Activated naive CD4-positive, alpha-beta T cell treated with anti-CD3 and anti-CD28 coated beads, Interleukin-2, amount 10 ng/mL, durations not matched to agents 7 days and 5 days (primary cell): ENCODE measurements at regions not wholly inside any gene's neighbourhood (a gene's known extent, or its start where the extent isn't known, plus 50 kb on each side); places are given as distances from the start of the nearest gene placed in this dataset.
"Not testable (repeated sequence)": the region's sequence is repeated elsewhere in the genome, so short reads cannot be mapped to it uniquely, and the experiment has no call there.

Source experiments
- CTCF ChIA-PET: fragments of 350-600 bp; sonication (Branson Sonifier 250); formaldehyde crosslinking; loops from one replicate; lab custom pipeline; 2021; ENCODE audit warnings: antibody characterized with exemption; lab: Charles Lee
- DNase-seq: peaks from one replicate; pipeline ENCODE4 v3.0.0-alpha.2; 2020
- H3K27ac Mint-ChIP-seq: one replicate; pipeline ENCODE4 v1.8.0; 2021; ENCODE audit warnings: mild to moderate bottlenecking, moderate library complexity, mixed read lengths
- H3K27me3 Mint-ChIP-seq: one replicate; pipeline ENCODE4 v1.8.0; 2021; ENCODE audit warnings: mild to moderate bottlenecking, mixed read lengths
- H3K36me3 Mint-ChIP-seq: one replicate; pipeline ENCODE4 v1.8.0; 2021; ENCODE audit warnings: mixed read lengths
- H3K4me1 Mint-ChIP-seq: one replicate; pipeline ENCODE4 v1.8.0; 2021; ENCODE audit warnings: mixed read lengths
- H3K4me3 Mint-ChIP-seq: one replicate; pipeline ENCODE4 v1.8.0; 2021; ENCODE audit warnings: mild to moderate bottlenecking, moderate library complexity, mixed read lengths
- H3K9me3 Mint-ChIP-seq: one replicate; pipeline ENCODE4 v1.8.0; 2021; ENCODE audit warnings: mixed read lengths

- H3K27me3 Mint-ChIP-seq, result peaks cover 11% of the 10 kb centered on the region
- H3K36me3 Mint-ChIP-seq, result peaks cover 1% of the 10 kb centered on the region
- CTCF ChIA-PET, result no interaction called here
- peaks cover 14% of the 10 kb centered on the region for H3K9me3 Mint-ChIP-seq
- no peak overlapping the region for H3K27ac Mint-ChIP-seq
- H3K4me3 Mint-ChIP-seq, result no peak overlapping the region
- DNase-seq, result no peak
- no peaks in the 10 kb centered on the region for H3K4me1 Mint-ChIP-seq
Observed at GRCh38 chr19:34580408-34580807, 96.6 kb downstream of the SCGB2B2 start.

DNA sequence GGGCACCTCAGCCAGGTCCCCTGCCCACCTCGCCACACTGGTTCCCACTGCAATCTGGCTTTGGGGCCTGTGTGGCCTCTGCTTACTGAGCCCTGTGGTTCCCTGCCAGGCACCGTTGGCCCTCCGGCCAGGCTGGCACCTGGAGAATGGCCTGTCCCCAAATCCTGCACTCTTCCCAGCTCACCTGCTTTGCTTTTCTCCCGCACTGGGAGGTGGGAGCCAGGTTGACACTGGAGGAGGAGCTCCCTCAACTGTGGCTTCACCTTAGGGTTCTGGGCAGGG is 97.0 kb downstream of the SCGB2B2 start:
- CTCF ChIA-PET, result no interaction called here

GRCh38 chr19:34579281-34580054 is 97.5 kb downstream of the SCGB2B2 start:
- CTCF ChIA-PET, result no interaction called here
- no peak overlapping the region for H3K27ac Mint-ChIP-seq
- H3K27me3 Mint-ChIP-seq, result peaks cover 11% of the 10 kb centered on the region
- H3K9me3 Mint-ChIP-seq, result peaks cover 11% of the 10 kb centered on the region
- no peaks in the 10 kb centered on the region for H3K4me1 Mint-ChIP-seq
- H3K4me3 Mint-ChIP-seq, result no peak overlapping the region
- no peak for DNase-seq
- H3K36me3 Mint-ChIP-seq, result peaks cover 1% of the 10 kb centered on the region

More for the DNA sequence above, 97.0 kb downstream of the SCGB2B2 start:
- no peak for DNase-seq
- Mint-ChIP-seq H3K27ac (no peak overlapping the region), H3K27me3 (peaks cover 11% of the 10 kb centered on the region), H3K9me3 (peaks cover 14% of the 10 kb centered on the region), H3K36me3 (peaks cover 1% of the 10 kb centered on the region), H3K4me3 (no peak overlapping the region), H3K4me1 (no peaks in the 10 kb centered on the region)

- peaks cover 1% of the 10 kb centered on the region for H3K36me3 Mint-ChIP-seq
- CTCF ChIA-PET, result no interaction called here
- no peaks in the 10 kb centered on the region for H3K4me1 Mint-ChIP-seq
- H3K27me3 Mint-ChIP-seq, result peaks cover 11% of the 10 kb centered on the region
- no peak for DNase-seq
- peaks cover 12% of the 10 kb centered on the region for H3K9me3 Mint-ChIP-seq
- no peak overlapping the region for H3K27ac Mint-ChIP-seq
- no peak overlapping the region for H3K4me3 Mint-ChIP-seq
Observed at GRCh38 chr19:34578751-34579150, 97.2 kb downstream of the WTIP start.

DNA sequence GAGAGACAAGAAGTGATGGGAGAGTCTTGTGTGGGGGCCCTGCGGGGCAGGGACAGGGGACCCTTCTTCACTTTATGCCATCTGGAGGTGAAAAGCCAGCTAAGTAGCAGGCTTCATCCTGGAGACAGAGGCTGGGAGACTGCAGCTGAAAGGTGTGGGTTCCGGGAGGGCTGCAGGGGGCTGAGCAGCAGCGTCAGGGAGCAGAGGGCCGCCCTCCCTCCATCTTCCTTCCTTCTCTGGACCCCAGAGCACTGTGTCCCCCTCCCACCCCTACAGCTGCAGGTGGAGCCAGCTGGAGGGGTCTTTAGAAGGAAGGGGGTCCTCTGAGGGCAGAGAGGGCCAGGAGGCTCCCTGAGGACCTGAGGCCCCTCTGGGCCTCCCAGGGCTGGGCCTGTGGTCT is 96.6 kb downstream of the WTIP start:
- no peaks in the 10 kb centered on the region for H3K4me1 Mint-ChIP-seq
- no peak overlapping the region for H3K27ac Mint-ChIP-seq
- DNase-seq, result no peak
- CTCF ChIA-PET, result no interaction called here
- no peak overlapping the region for H3K4me3 Mint-ChIP-seq
- peaks cover 11% of the 10 kb centered on the region for H3K27me3 Mint-ChIP-seq
- H3K36me3 Mint-ChIP-seq, result peaks cover 1% of the 10 kb centered on the region
- H3K9me3 Mint-ChIP-seq, result peaks cover 11% of the 10 kb centered on the region

- CTCF ChIA-PET, result no interaction called here
Observed at GRCh38 chr19:34577531-34578101, 96.1 kb downstream of the WTIP start.

GRCh38 chr19:34577056-34577455 is 95.5 kb downstream of the WTIP start:
- CTCF ChIA-PET, result no interaction called here
- Mint-ChIP-seq H3K27me3 (peaks cover 11% of the 10 kb centered on the region), H3K4me1 (no peaks in the 10 kb centered on the region), H3K36me3 (peaks cover 1% of the 10 kb centered on the region), H3K27ac (no peak overlapping the region), H3K9me3 (peaks cover 14% of the 10 kb centered on the region), H3K4me3 (no peak overlapping the region)
- DNase-seq, result no peak

More at GRCh38 chr19:34577531-34578101, 96.1 kb downstream of the WTIP start:
- peaks cover 11% of the 10 kb centered on the region for H3K27me3 Mint-ChIP-seq
- DNase-seq, result no peak
- no peak overlapping the region for H3K27ac Mint-ChIP-seq
- H3K36me3 Mint-ChIP-seq, result peaks cover 1% of the 10 kb centered on the region
- H3K9me3 Mint-ChIP-seq, result peaks cover 14% of the 10 kb centered on the region
- no peaks in the 10 kb centered on the region for H3K4me1 Mint-ChIP-seq
- H3K4me3 Mint-ChIP-seq, result no peak overlapping the region

DNA sequence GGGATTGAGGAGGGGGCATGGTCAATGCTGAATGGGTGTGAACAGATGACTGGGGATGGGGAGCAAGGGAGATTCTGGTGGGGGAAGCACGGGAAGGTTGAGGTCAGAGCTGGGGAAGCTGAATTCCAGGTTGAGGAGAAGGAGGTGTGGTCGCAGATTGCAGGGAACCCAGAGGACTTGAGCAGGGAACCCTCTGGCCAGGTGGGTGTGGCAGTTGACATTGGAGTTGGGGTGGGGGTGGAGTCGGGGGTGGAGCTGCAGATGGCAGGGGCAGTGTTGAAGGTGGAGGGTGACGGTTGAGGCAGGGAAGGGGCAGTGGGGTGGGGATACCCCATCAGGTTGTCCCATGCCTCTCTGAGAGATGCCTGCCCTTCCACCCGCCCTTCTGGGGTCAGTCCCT is 94.7 kb downstream of the WTIP start:
- H3K36me3 Mint-ChIP-seq, result peaks cover 1% of the 10 kb centered on the region
- peaks cover 14% of the 10 kb centered on the region for H3K9me3 Mint-ChIP-seq
- no peaks in the 10 kb centered on the region for H3K4me1 Mint-ChIP-seq
- no peak overlapping the region for H3K27ac Mint-ChIP-seq
- no peak overlapping the region for H3K4me3 Mint-ChIP-seq
- CTCF ChIA-PET, result no interaction called here
- H3K27me3 Mint-ChIP-seq, result peaks cover 11% of the 10 kb centered on the region
- no peak for DNase-seq

DNA sequence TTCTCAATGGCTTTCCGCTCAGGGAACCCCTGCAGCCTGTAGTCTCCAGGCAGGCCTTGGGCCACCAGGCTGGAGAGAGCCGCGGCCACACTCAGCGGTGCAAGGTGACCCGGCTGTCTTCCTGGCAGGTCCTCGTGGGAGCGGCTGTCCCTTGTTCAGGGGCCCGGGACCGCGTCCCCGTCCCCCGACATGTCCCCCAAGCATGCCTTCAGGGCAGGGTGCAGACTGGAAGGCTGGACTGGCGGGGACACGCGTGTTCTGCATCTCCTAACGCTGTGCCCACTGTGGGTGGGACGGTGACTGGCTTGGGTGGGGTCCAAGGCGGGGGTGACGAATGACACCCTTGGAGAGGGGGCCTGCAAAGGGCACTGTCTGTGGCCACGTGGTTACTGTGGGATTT is 93.6 kb downstream of the WTIP start:
- no peak overlapping the region for H3K4me3 Mint-ChIP-seq
- H3K27ac Mint-ChIP-seq, result no peak overlapping the region
- H3K36me3 Mint-ChIP-seq, result peaks cover 4% of the 10 kb centered on the region
- CTCF ChIA-PET, result no interaction called here
- peaks cover 18% of the 10 kb centered on the region for H3K9me3 Mint-ChIP-seq
- no peaks in the 10 kb centered on the region for H3K4me1 Mint-ChIP-seq
- no peak for DNase-seq
- H3K27me3 Mint-ChIP-seq, result peaks cover 11% of the 10 kb centered on the region

DNA sequence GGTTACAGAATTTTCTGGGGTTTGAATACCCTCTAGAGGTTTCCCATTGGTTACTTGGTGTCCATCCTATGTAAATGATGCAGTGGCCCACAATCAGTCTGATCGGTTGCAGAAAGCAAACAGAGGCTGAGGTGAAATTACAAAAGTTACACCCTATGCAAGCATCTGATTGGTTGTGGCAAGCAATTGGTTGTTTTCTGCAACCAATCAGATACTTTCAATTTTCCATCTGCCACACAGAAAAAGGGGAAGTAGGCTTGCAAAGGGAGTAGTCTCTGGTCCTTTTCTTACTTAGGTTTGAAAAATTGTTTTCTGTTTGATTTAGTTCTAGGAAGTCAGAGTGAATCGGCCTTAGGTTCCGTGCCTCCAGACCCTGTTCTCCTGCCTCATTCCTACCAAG is 93.1 kb downstream of the WTIP start:
- Mint-ChIP-seq H3K4me1 (no peaks in the 10 kb centered on the region), H3K36me3 (peaks cover 5% of the 10 kb centered on the region), H3K9me3 (peaks cover 21% of the 10 kb centered on the region), H3K4me3 (no peak overlapping the region), H3K27me3 (peaks cover 11% of the 10 kb centered on the region), H3K27ac (no peak overlapping the region)
- no peak for DNase-seq
- CTCF ChIA-PET, result no interaction called here

DNA sequence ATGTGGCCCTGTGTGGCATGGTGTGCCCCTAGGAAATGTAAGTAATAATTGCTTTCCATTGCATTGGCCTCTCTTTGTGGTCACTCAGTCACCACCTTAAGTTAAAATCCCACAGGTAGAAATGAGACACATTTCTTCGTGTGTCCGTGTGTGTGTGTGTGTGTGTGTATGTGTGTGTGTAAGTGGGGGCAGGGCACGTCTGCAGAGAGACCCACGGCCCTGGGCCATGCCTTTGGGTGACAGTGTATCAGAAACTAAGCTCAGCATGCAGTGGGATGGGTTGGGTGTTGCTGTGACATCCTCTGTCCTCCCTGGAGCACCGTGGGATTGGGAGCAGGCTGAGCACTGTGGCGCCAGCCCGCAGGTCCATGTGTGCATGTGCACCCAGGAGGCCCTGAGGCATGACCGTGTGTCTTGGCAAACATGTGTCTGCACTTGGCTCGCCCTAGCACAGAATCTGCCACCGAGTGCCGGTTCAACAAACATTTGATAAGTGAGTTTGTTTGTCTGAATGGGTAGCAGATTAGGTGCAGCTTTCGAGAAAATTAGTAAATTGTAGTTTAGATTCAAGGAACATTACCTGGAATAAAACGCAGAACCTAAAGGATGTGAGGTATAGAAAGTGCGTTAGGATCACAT is 91.8 kb downstream of the WTIP start:
- CTCF ChIA-PET, result no interaction called here
- Mint-ChIP-seq H3K9me3 (peaks cover 27% of the 10 kb centered on the region), H3K27ac (no peak overlapping the region), H3K27me3 (peaks cover 11% of the 10 kb centered on the region), H3K36me3 (peaks cover 5% of the 10 kb centered on the region), H3K4me1 (no peaks in the 10 kb centered on the region), H3K4me3 (no peak overlapping the region)
- no peak for DNase-seq

DNA sequence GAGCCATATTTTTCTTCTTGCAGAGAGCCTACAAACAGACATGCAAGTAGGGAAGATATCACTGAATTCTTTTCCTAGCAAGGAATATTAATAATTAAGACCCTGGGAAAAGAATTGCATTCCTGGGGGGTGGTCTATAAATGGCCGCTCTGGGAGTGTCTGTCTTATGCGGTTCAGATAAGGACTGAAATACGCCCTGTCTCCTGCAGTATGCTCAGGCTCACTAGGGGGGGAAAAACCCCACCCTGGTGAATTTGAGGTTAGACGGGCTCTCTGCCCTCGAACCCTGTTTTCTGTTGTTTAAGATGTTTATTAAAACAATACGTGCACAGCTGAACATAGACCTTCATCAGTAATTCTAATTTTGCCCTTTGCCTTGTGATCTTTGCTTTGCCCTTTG is 88.6 kb downstream of the WTIP start:
- H3K4me1 Mint-ChIP-seq, CTCF ChIA-PET, DNase-seq, H3K36me3 Mint-ChIP-seq, H3K27me3 Mint-ChIP-seq, H3K27ac Mint-ChIP-seq, H3K4me3 Mint-ChIP-seq: not testable (repeated sequence)
- peaks cover 26% of the 10 kb centered on the region for H3K9me3 Mint-ChIP-seq

- DNase-seq, H3K4me1 Mint-ChIP-seq, H3K27me3 Mint-ChIP-seq, H3K27ac Mint-ChIP-seq, H3K4me3 Mint-ChIP-seq, H3K9me3 Mint-ChIP-seq, H3K36me3 Mint-ChIP-seq, CTCF ChIA-PET: not testable (repeated sequence)
Observed at GRCh38 chr19:34562344-34562743, 80.8 kb downstream of the WTIP start.
